ENCODE measurements at regions not wholly inside any gene's neighbourhood (a gene's known extent, or its start where the extent isn't known, plus 50 kb on each side); places are given as distances from the start of the nearest gene placed in this dataset.

DNA sequence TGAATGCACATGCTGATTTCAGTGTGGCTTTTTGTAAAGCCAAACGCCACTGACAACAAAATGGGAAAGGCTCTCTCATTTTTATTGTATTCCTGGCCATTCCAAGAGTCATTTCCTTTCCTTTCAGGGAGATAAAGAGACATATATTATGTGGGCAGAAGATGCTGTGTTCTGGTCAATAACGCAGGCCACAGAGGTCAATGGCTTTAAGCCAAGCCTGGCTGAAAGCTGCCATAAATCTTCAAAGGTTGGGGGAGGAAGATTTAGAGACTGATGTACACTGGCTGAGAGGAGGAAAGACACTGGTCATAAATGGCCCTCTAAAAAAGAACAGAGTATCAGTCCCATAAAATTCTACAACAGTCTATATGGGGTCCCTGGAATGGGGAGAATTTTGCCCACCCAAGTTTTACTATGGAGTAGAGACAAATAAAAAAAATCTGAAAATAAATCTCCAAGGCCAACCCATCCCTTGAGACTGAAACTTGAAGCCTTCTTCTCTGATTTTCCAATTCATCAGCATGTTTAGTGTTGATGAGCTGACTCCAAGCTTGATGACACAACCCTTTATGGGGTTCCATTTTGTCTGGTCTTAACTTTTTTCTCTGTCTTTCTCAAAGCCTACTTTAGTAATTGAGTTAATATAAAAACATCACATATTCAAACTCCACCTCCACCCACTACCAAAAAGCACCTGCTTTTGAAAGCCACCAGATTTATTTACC is 152.1 kb upstream of the SLC24A2 start:
- TF ChIP-seq POLR2A (IDR thresholded peaks at IDR 0.05; ENCODE audit: low read depth, low read length) (no peak), POLR2AphosphoS5 (IDR thresholded peaks at IDR 0.05; ENCODE audit: low read depth, low read length) (no peak), TAF1 (IDR thresholded peaks at IDR 0.05; ENCODE audit: low read depth, low read length) (no peak), PAX5 (IDR thresholded peaks at IDR 0.05; ENCODE audit: insufficient read depth, low read length, severe bottlenecking) (no peak), SPI1 (IDR thresholded peaks at IDR 0.05; ENCODE audit: low read depth, low read length) (no peak)

Data from GM12891 (cell line).